C4-2B (cell line): ENCODE measurements at regions not wholly inside any gene's neighbourhood (a gene's known extent, or its start where the extent isn't known, plus 50 kb on each side); places are given as distances from the start of the nearest gene placed in this dataset.

Experiments used
- ZFX ChIP-seq: fragments of 450-650 bp; IDR thresholded peaks from 2 replicates; pipeline ENCODE4 v1.6.1; 2017
- TF ChIP-seq, protein P1 (sequence below): fragments of 450-650 bp; conservative IDR thresholded peaks from 2 replicates; pipeline ENCODE4 v1.5.1; 2017; ENCODE audit warnings: mild to moderate bottlenecking

GRCh38 chrX:40422021-40422420, 158.7 kb upstream of the ATP6AP2 start:
- TF ChIP-seq, protein P1, sequence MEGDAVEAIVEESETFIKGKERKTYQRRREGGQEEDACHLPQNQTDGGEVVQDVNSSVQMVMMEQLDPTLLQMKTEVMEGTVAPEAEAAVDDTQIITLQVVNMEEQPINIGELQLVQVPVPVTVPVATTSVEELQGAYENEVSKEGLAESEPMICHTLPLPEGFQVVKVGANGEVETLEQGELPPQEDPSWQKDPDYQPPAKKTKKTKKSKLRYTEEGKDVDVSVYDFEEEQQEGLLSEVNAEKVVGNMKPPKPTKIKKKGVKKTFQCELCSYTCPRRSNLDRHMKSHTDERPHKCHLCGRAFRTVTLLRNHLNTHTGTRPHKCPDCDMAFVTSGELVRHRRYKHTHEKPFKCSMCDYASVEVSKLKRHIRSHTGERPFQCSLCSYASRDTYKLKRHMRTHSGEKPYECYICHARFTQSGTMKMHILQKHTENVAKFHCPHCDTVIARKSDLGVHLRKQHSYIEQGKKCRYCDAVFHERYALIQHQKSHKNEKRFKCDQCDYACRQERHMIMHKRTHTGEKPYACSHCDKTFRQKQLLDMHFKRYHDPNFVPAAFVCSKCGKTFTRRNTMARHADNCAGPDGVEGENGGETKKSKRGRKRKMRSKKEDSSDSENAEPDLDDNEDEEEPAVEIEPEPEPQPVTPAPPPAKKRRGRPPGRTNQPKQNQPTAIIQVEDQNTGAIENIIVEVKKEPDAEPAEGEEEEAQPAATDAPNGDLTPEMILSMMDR: no peak
- TF ChIP-seq ZFX: no peak
